ENCODE measurements at regions not wholly inside any gene's neighbourhood (a gene's known extent, or its start where the extent isn't known, plus 50 kb on each side); places are given as distances from the start of the nearest gene placed in this dataset.

DNA sequence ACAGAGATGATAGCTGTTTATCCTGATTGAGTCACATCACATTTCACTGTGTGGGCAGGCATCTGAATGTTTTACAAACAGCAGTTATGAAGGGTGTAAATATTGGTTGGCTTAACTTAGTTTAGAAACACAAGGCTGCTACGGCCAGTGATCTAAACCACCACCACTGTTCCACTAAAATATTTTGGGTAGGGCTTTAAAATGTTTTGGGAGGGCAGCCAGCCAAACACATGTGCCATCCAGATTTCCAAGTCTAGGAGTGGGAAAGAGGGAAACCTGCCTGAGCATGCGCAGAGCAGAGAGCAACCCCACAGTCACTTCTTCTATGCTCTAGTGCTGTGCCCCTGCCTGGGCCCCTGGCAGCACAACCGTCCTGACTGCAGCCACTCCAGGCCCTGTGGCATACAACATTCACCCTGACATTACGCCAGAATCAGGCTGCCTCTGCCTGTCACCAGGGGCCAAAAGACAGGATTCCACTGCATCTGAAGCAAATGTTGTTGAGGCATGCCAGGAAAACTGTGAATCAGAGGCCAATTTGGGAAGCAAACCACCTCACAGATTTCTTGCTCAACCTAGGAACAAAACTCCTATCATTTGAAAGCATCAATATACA is 74.8 kb upstream of the COL5A2 start:
- TF ChIP-seq POLR2A (IDR thresholded peaks at IDR 0.05) = no peak
- TF ChIP-seq, protein P1, sequence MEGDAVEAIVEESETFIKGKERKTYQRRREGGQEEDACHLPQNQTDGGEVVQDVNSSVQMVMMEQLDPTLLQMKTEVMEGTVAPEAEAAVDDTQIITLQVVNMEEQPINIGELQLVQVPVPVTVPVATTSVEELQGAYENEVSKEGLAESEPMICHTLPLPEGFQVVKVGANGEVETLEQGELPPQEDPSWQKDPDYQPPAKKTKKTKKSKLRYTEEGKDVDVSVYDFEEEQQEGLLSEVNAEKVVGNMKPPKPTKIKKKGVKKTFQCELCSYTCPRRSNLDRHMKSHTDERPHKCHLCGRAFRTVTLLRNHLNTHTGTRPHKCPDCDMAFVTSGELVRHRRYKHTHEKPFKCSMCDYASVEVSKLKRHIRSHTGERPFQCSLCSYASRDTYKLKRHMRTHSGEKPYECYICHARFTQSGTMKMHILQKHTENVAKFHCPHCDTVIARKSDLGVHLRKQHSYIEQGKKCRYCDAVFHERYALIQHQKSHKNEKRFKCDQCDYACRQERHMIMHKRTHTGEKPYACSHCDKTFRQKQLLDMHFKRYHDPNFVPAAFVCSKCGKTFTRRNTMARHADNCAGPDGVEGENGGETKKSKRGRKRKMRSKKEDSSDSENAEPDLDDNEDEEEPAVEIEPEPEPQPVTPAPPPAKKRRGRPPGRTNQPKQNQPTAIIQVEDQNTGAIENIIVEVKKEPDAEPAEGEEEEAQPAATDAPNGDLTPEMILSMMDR (IDR thresholded peaks at IDR 0.05) = no peak

All from breast epithelium (tissue), 3 donors.